GM21360 (cell line): ENCODE measurements at regions not wholly inside any gene's neighbourhood (a gene's known extent, or its start where the extent isn't known, plus 50 kb on each side); places are given as distances from the start of the nearest gene placed in this dataset.

Source experiments
- ATAC-seq: cut with Tn5 transposase; IDR thresholded peaks from one replicate; pipeline ENCODE4 v1.9.1; 2021; ENCODE audit warnings: mild to moderate bottlenecking, moderate library complexity; ENCODE audit not compliant: unreplicated experiment

DNA sequence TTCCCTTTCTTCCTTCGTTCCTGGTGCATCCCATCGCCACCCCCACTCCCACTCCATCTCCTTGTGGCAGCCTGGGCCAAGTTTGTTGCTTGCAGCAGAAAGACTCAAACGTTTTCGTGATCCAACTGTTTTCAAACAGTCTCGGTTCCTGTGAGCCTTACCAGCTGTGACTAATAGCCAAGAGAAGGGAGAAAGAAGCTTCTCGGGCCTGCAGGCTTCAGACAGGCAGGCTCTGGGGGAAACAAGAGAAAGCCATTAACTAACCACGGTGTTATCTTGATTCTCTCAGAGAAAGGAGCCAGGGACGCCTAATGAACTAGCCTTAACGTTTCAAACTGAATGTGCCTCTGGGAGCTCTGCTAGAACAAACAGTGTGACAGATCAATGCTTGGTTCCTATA, 742.0 kb downstream of the NR2F2 start:
- ATAC-seq: no peak

DNA sequence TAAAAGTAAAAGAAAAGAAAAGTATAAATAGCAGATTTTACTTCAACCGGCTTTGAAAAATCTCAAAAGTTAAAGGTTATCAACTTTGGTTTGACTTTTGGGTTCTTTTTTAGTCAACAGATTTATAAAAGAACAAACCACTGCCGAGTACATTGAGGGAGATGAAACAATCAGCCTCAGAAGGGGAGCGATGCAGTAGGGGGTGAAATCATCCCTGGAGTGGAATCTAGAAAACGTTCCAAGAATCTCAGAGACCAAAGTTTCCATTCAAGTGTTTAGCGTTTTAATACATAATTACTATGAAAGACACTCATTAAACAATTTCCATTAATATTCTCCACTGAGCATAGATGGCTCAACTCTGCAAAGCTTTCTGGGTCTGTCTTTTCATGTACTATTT, 745.5 kb downstream of the NR2F2 start:
- no peak for ATAC-seq

DNA sequence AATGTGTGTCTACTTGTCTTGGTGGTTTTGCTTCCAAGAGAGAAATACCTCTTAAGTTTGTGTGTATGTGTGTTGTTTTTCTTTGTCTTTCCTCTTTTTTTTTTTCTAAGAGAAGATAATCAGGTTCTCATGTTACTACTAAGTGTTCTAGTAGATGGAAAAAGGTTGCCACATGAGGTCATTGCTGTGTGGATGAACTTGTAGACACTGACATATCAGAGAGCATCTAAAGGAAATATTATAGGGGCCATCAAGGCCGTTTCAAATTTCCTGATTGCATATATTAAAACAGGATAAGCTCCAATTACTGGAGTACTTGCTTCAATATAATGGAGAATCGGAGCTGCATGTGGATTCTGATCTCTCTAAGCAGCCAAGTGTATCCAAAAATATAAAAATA, 747.5 kb downstream of the NR2F2 start:
- no peak for ATAC-seq

DNA sequence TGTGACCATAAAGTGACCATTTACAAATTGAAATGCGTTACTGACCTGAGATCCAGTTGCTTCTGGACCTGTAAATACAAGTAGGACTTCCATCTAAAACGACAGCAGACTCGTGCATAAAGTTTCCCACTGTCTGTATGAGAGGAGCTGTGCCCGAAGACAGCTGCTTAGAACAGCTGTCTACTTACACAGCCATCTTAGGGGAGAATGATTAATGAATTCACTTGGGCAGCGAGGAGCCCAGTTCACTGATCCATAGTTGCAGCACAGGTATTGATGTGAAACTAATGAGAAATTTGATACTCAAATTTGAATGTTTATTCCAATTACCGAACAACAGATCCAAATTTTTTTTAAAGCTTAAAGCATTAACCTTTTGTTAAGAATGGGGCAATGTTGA, 748.1 kb downstream of the NR2F2 start:
- no peak for ATAC-seq

DNA sequence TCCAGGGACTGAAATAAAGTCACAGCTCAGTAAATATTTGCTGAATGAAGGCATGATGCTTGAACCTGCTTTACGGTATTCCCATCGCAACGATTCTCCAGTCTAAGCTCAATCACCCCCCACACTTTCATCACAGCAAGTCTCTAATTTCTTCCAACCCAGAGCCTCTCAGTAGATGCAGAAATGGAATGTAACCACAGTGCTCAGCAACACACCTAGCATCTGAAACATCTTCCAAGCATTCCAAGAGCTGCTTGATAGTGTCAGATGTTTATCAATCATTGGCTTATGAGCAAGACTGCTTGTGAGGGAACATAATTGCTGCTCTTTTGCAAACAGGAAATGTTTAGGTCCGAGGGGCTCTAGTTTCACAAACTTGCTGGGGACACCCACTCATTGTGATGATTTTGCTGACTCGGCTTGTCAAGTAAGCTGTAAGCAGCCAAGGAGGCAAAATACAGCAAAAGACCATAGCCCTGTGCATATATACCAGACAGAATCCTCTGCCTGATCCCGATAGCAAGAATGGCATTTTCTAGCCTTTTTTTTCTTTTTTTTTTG, 751.2 kb downstream of the NR2F2 start:
- ATAC-seq: no peak

DNA sequence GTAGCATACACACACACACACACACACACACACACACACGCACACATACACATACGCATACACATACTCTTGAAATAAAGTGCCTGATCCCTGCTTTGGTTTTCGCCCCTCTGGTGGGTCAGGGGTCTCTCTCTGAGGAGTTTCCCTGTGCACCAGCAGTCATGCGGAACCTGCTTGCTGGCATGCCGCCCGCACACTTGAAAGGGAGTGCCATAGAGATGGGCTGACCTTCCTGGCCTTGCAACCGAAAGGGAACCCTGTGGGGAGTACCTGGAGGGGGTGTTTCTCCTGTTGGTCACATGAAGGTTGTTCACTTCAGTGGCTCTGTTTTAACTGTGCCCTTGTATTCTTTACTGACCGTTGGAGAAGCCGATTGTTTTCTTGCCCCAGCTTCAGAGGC, 752.3 kb downstream of the NR2F2 start:
- ATAC-seq: no peak

DNA sequence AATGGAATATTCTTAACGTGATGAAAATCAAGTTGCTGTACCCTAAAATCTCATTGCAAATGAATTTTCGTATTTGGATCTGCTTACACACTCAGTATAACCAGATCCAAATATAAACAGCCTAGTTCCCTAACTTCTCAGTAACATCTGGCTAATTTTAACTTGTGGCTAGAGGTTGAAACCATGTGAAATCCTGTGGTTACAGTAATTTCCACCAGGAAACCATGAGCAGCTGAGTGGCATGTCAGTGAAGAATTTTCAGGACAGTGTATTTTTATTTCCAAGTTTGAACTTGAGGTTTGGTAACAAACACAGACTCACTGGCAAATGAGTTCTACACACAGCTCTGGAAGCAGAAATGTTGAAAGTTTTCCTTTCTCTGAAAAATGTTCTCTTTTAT, 754.1 kb downstream of the NR2F2 start:
- ATAC-seq: no peak

DNA sequence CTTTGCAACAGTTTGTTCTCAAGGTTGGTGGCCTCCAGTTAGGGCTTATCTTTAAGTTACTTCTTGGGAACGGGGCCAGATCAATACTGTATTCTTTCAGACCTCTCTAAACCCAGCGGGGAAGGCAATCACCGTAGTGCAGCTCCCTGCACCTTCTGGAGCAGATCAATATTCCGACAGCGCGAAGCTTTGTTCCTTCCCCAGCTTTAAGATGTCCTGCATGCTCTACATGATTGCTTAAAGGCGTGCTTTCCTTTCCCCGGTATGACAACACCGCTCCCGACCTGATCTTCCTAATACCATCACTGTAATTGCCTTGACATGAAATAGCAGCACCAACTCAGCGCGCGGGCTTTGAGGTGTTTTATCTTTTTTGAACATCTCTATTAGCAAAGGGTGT, 755.2 kb downstream of the NR2F2 start:
- no peak for ATAC-seq

DNA sequence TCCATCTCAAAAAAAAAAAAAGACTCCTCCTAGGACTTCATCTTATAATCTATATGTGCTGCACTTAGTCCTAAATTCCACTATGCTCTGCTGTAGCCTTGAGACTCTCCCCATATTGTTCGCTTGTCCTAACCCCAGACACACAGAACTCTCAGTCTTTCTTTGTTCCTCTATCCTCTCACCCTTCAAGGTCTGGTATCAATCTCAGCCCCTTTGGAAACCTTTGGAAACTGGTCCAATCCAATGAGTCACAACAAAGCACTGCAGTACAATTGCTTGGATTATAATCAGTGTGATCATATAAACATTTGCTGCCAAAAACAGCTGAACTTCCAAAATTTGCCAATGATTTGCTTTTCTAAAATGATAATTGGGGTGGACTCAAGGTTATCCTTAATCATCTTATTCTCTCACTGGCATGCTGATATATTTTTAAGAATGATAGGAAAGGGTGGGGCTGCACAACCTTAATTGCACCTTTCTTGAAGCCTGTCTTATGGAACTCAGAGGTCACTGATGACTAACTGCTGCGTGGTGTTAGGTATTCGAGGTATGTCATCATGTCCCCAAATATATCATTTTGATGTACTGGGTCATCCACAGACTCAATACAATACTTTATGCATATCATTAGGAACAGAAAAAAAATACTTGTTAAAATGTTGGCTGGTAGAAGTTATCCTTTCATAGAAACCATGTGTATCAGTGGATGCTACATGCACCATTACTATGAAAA, 756.7 kb downstream of the NR2F2 start:
- ATAC-seq: no peak

DNA sequence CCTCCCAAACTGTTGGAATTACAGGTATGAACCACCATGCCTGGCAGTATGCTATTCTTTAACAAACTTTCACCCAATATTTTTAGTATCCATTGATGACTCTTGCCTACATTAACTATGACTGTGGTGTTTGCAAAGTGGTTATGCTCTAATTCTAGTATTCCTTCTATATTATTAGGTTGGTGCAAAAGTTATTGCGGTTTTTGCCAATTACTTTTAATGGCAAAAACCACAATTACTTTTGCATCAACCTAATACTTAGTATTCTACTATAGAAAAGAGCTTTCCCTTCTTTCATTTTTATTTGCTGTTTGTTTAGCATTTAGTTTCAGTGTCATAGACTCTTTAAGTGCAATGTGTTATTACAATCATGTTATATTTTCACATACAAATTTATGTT, 760.6 kb downstream of the NR2F2 start:
- ATAC-seq: no peak

DNA sequence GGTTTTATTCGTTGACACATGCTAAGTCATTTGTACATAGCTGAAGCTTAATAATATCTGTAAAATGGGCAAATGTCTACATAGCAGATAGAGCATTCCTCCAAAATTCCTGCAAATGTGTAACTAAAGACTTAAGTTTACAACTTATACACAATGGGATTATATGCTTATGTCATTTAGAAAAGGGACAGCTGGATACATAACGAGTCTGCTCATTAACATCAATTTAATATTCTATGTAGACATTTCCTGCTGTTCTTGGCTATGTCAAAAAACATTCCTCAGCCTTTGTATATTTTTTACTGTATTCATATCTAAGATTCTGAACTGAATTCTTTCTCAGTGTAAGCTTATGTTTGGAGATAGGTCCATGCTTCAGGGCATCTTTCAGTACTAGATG, 762.2 kb downstream of the NR2F2 start:
- ATAC-seq: no peak

DNA sequence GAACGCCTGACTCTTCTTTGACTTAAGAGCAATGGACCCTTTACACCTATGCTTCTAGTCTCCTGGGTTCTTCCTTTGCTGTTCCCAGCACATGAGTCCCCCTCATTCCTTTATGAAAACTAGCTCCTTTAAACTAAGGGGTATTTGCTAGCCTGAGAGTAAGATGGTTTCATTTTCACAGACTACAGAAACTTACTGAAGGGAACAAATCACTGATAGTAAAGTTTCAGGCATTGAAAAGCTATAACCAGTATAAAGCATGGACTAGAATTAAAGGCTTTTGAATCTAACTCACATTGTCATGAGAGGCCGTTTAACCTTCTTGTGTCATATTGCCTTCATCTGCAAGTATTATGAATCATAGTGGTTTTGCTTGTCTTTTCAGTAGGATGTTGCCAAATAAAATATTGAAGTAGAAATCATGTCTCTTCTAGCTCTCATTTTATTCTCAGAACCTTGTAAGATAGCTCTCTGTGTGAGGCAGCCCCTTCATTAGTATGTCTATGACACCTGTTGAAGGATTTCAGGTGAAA, 765.9 kb downstream of the NR2F2 start:
- no peak for ATAC-seq

DNA sequence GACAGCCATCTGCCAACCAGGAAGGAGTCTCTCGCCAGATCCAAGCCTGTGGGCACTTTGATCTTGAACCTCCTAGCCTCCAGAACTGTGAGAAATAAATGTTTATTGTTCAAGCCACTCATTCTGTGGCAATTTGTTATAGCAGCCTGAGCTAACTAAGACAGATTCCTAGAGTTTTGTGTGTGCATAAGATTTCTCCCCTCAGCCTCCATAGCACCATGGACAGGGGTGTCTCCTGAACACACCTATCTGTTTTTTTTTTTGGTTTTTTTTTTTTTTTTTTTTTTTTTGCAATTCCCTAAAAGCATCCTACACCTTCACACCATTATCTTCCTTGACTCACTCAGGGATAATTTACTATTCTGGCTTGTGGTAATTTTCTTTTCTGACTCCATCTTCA, 768.5 kb downstream of the NR2F2 start:
- ATAC-seq: no peak

DNA sequence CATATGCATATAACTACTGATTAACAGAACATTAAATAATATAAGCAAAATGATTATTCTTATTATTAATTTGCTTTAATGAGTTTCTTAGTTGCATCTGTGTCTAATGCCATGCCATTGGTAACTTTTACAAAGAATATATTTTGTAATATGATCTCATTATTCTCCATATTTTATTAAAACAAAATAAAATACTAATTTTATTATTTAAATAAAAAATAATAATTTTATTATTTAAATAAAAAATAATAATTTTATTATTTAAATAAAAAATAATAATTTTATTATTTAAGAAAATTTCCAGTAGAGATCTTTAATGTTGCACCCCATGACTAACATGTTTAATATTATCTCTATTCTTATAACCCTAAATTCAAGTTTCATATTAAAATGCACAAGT, 771.1 kb downstream of the NR2F2 start:
- no peak for ATAC-seq

DNA sequence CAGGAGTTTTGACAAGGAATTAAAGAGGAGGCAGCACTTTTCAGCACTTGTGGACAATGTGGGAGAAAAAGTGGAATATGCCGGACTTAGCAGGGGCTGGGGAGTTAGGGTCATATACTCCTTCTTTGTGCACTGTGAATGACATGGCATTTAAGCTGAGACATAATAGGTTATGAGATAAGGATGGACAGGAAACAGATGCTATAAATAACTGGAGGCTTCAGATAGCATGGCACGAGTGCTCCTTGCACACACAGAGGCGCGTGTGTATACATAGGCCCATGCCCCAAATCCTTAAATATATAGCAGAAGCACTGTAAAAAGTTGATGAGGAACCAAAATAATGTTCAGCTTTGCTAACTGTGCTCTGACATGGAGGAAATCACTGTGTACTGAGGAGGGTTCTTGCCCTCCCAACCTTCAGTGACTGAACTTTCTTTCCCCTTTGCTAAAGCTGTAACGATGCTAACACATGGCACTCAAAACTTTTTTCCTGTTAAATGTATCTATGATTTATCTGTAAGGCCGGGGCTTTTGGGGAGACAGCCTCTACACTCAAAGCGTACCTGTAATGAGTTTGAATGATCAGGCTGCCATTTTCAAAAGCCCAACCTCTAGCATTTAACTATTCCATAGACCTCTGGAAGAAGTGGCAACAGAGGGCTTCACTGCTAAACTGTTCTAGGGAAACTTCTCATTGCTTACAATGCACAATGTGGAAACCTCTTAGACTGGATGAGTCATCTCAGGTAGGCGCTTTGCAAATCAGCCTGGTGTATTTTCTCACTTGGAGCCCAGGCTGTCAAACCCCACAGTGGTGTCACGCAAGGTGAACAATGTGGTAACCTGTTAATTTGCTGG, 784.6 kb downstream of the NR2F2 start:
- ATAC-seq: no peak

DNA sequence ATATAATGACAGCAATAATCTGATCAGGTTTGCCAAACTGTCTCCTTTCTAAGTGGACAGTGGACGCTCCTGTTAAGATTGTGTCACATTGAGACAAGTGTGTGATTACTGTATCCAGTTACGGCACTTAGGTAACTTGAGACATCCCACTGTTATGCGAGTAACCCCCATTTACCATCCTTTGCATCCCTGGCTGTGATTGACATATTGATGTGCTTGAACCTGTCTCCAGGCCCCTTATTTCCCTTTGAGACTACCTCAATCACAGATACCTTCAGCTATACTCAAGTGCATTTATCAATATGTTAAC, 785.2 kb downstream of the NR2F2 start:
- ATAC-seq: no peak

DNA sequence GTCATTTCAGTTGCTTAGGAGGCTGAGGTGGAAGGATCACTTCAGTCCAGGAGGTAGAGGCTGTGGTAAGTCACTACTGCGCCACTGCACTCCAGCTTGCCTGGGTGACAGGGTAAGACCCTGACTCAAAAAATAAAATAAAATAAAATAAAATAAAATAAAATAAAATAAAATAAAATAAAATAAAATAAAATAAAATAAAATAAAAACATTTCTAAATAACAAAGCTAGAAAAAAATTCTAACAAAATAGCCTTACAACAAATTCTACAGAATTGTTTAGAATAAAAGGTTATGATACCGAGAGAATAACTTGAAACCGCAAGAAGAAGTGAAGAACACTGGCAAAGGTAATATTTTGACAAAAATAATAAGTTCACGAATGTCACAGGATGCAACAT, 794.3 kb downstream of the NR2F2 start:
- no peak for ATAC-seq

DNA sequence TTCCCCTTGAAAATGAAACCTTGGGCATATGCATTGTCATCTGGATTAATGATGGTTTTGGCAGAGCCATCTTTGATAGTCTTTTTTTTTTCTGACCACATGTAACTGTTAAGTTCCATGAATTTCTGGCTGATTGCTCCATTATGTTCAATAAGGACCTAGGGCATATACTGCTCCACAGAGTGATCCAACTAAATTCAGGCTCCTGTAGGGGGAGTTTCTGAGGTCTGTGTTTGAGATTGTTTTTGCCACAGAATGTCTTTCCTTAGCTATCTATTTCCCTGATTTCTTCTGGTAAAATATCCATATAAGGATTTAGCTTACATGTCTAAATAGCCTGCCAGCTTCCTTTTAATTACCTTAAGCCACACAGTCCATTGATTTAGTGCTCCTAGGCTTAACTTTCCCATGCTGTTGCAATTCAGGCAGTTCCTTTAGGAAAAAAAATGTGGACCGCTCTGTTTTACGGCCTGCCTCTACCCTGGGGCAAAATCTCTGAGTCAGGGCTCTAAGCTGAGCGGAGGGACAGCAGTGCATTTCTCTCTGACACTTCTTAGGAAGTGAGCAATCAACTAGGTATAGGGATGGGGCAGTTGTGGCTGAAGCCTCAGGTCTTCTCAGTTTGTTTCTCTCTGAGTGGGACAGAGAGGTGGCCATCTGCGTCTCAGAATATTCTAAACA, 796.2 kb downstream of the NR2F2 start:
- ATAC-seq: no peak

DNA sequence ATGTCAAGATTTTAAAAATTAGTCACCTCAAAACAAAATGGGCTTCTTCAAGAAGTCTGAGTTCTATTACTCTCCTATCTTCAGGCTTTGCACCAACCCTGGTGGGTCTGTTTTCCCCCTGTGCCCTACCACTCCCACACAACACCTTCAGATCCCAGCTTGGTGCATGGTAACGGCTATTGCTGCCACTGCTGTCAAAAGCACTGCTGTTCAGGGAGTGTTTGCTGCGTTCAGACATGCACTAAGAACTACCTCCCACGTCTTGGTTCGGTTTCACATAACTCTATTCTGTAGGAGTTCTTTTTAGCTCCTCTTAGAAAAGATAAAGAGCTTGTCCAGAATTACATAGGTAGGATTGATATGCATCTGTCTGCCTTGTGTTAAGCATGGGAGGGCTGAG, 799.2 kb downstream of the NR2F2 start:
- ATAC-seq: no peak

DNA sequence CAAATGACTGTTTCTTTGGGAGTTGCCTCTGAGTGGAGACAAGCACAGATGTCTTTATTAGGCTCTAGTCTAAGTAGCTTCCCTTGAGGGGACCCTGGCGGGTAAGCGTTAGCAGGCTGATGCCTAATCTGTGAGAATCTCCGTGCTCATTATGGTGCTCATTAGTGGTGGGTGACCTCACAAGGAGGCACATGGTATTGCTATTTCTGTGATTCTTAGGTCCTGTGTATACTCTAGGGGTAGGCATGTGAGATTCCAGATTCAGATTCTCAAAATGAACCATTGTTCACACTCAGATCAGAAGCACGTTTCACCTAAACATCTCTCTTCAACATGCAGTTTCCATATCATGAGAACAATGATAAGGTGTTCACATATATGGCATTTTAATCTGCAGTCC, 809.7 kb downstream of the NR2F2 start:
- ATAC-seq: no peak

DNA sequence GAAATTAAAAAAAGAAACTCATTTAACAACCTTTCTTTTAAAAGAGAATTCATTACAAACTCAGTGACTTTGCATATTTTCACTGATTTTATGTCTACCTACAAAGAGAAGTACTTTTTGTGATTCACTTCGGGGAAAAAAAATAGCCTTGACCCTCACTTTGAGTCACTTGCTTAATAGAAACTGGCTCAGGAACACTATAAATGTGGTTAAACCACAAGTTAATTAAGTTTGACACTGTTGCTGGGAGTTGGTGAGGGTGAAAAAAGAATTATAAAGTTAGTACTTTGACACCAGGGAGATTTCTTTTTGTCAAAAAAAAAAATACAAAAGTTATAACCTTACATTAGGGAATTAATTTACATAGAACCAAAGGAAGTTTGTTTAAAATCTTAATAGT, 810.9 kb downstream of the NR2F2 start:
- ATAC-seq: no peak

DNA sequence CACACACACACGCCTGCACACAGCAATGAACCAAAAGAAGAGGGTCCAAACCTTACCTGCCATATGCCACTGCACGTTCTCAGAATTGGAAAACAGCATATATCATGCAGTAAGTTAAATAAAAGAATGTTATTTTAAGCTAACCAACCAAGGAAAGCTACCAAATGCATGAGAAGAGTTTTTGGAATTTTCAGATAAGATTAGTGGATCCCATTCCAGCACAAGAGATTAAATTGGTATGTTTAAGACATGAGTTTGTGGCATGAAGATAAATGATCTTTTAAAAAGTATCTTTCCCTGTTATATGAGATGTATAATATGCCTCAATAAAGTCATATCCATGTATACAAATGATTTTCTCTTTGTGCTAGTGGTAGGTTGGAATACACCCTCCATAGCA, 811.4 kb downstream of the NR2F2 start:
- no peak for ATAC-seq
